GM18867 (cell line): ENCODE measurements at regions not wholly inside any gene's neighbourhood (a gene's known extent, or its start where the extent isn't known, plus 50 kb on each side); places are given as distances from the start of the nearest gene placed in this dataset.

Experiments used
- ATAC-seq: cut with Tn5 transposase; IDR thresholded peaks from one replicate; pipeline ENCODE4 v1.9.1; 2021; ENCODE audit warnings: mild to moderate bottlenecking, moderate library complexity; ENCODE audit not compliant: unreplicated experiment

DNA sequence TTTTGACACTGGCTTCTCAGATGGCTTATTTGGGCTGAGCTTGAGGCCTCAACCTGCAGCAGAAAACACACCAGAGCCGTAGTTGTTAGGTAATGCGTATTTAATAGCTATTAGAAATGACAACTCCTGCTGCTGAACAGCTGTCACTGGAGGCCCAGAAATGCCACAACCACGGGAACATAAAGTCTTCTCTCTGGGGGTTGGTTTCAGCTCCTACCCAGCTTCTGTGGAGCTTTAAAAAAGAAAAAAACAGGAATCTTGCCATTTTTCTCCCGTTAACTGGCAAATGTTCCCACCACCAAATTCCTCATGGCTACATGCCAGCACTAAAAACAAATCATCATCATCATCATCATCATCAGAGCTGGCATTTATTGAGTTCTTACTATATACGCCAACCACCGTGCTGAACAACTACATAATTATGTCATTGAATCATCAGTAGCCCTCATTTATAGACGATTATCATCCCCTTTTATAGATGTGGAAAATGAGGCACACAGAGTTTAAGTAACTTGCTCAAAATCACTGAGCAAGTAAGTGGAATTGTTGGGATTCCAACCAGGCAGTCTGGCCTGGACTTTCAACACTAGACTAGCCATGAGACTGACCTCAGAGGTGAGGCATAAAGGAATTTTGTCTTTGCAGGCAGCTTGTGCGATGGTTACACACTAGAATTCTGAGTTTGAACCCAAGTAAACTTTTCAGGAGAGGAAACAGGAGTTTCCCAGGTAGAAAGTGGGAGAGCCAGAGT lies 185.3 kb upstream of the WWC1 start:
- no peak for ATAC-seq

DNA sequence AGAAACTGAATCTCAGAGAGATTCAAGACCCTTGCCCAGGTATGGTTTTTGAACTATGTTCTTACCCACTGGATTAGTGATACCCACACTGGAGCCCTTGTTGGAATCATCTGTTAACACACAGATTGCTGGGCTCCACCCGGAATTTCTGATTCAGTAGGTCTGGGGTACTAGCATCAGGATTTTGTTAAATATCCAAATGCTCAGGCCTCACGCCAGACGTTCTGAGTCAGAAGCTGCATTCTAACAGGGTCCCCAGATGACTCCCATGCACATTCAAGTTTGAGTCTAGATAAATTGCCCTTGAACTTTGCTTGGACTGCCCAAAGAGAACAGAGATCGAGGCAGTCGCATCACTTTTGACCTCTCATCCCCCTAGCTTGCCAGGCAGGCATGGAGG lies 182.0 kb upstream of the WWC1 start:
- ATAC-seq, result no peak

DNA sequence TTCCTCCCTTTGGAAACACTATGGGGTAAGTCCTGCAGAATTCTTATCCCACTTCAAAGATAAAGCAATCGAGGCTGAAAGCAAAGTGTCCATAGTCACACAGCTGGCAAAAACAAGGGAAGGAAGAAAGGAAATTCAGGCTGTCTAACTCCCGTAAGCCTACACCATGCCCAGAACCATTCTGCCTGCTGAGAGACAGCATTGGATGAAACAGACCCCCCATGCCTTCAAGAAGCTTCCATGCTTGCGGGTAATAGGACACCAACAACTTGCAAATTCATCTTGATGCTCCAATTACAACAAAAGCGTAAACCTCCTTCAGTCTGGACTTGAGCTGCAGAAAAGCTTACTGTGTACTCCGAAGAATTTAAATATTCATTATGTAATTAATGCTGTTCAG lies 181.1 kb upstream of the WWC1 start:
- ATAC-seq, result no peak

DNA sequence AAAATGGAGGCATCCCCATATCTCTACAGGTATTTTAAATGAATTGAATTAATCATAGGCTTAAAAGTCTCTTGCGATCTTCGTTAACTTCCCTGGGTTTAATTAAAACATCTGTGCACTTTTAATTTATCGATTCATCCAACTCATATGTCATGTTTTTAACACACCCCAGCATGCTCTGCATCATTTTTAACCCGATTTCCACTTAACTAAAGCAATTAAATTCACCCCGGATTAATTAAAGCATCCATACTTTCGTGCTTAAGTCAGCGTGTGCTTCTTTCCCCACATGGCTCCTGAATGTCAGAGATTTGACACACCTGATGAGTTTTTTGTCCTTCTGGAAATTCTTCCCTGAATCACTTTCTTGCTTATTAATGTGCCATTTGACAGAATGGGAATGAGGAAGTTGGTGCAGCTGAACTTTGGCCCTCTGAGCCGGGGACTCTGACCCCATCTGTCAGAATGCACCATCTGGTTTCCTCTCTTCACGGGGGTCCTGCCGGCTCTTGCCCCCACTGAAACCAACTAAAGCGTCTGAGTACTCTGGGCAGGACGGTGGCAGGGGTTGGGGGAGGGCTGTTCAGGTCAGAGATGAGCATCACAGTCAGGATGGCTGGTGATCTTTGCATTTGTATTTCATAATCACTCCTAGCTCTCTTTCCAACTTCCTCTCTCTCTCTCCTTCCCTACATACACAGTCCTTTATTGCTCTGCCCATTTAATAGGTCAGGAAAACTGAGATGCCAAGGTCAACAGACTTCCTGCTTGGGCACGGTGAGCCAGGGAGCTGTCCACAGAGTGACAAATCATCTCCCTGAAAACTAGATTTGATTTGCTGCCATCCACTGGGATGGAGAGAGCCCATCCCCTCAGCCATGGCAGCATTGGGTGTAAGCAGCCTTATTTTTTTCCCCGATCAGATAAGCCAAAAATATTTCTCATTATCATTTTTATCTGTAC lies 180.3 kb upstream of the WWC1 start:
- ATAC-seq, result no peak

DNA sequence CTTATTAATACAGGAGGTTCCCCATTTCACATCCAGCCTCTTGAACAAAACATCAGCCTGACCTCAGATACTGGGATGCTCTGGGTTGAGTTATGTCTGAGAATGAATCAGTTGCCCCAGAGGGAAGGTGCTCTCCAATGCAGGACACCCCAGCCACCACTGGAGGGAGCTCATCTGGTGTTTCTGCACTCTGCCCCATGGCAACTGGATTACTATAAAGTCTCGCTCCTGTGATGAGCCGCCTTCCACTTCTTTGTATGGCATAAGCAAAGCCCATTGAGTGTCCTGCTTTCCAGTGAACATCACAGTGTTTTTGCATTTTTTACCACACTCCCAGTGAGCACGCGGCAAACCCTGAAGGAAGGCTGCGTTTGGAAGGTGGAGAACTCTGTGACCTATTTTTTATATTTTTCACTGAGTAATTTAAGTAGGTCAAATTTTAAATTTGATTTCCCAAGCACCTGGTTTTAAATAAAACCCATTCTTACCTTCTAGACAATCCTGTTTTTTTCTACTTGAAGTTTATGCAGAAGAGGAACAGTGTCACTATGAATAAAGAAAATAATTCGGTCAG lies 176.9 kb upstream of the WWC1 start:
- ATAC-seq, result peak; percentile 98

DNA sequence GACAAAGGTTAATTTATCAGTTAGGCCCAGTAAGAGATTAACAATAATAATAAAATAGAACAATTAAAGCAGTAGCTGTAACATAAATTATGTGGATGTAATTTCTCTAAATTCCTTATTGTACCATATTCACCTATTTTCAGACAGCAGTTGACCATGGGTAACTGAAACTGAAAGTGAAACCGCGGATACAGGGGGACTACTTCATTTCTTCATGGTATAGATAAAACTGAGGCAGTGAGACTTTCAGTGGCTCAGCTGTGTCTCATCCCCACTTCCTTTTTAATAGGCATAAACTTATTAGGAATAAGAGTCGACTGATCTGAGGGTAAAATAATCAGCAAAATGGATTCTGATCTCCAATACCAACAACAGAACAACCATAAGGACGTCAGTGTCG lies 174.0 kb upstream of the WWC1 start:
- ATAC-seq, result no peak

DNA sequence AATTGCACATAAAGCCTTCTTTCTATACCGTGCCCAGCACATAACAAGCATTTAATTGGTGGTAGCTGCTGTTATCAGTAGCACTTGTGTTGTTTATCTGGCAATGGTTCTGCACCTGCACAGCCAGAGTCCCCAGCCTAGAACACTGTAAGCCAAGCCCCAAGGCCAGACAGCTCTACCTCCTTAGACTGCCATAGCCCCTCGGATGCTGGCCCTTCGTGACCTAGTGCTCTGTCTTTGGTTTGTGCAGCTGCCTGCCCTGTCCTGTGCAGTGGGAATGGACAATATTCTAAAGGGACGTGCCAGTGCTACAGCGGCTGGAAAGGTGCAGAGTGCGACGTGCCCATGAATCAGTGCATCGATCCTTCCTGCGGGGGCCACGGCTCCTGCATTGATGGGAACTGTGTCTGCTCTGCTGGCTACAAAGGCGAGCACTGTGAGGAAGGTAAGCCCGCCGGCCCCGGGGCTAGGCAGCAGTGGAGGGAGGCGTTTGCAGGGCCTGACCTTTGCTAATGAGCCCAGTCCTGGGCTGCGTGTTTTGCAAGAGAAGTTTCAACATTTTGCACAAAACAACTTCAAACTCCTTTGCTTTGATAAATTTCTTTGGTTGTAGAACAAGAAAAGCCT lies 173.3 kb upstream of the WWC1 start:
- ATAC-seq, result no peak

DNA sequence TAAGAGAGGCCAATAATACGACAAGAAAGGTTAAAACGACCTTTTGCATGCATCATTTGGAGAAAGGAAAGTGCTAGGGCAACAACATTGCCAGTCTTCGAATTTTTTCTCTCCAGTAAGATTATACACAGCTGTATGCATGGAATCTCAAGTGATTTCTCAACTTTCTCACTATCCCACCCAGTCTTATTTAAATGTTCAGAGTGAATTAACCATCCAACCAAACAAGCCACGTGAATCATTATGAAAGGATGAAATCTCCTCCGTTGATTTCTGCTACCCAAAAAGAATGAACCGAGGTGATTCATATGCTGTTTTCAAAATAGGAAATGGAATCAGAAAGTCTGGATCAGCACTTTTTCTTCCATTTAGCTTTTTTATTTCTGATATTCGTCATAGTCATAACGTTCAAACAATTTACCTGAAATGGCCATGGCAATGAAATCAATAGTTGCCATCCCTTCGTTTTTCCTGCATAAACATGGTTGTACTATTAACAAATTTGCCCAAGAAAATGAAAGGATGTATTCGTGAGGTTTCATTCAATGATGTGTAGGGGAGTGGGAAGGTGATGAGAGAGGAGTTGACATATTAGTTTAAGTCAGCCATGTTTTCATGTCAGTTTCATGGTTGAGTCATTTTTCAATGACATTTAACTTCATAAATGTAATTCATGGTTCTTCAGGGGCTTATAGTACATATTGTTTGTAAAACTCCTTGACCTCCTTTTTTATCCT lies 170.9 kb upstream of the WWC1 start:
- ATAC-seq, result no peak

DNA sequence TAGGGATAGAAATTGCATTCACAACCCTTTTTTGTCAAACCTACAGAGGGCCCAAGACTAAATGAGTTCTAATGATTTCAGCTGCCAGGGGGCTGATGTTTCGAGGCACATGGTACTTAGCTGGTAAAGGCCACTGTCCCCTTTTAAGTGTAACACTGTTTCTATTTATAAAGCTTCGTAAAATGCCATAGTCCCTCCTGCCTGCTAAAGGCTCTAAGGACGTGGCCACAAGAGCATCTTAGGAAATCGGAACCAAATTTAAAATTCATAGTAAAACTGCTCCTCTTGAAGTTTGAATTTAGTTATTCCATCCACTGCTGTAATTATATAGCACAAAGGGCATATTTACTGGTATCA lies 170.3 kb upstream of the WWC1 start:
- no peak for ATAC-seq

DNA sequence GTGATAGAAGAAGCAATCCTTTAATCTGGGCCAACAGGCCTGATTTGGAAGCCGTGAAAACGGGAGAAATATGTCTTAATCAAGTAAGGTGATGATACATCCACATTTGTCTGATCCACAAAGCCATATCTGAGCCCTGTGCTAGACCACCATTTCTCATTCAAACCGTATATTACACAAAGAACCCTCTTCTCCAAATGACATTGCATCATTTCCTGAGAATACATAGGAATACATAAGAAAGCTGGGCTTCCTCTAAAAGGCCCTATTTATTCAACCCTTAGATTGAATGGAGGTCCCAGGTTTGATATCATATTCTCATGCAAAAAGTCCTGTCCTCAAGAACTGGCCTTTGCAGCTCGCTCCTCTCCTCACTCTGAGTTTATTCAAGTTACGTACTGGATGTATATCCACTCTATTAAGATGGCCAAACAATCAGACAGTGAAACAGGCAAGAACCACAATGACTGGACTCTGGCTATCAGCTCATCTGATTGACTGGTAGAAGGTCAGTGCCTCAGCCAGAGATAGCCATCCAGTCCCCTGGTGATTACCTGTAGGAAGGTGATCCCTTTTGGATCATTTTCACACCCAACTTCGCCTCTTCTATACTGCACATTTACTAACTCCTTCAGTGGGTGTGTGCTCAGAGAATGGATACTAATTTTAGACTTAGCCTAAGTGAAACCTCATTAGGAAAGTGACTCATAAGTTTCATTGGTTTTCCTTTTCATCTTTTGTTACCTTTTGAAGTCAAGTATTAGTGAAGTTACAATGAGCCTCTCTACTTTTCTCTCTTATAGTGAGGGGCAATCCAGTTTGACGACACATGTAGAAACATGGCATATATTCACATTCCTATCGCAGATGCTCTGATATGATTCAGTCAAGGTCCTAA lies 167.6 kb upstream of the WWC1 start:
- peak; percentile 90 for ATAC-seq

DNA sequence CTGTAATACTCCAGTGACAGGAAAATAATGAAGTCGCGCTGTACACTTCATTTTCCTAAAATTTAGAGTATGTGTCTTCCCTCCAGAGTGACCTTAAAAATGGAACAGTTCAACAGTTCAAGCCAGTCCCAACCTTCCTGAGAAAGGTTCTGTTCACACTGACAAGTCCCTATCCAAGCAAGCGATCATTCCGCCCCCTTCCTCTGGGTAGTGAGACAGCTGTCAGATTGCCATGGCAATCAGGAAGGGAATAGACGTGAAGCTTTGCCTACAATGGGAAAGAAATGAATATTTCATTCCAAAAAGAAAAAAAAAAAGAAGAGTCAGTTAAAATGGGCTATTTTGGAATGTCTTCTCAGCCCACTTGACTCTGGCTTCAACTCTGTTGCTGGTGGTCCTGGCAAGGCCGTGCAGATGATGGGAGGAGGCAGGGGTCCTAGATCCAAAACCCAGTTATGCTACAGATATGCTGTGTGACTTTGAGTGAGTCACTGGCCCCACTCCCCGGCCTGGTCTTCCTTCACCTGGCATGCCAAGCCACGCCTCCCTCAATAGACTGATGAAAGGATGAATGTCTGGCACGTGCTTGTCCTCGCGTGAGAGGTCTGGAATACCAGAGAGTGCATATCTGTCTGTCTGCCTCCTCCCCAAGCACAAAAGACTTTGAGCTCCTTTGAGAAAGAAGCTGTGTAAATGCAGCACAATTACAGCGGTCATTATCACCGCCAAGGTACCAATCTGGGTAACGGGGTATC lies 165.8 kb upstream of the WWC1 start:
- ATAC-seq, result no peak

DNA sequence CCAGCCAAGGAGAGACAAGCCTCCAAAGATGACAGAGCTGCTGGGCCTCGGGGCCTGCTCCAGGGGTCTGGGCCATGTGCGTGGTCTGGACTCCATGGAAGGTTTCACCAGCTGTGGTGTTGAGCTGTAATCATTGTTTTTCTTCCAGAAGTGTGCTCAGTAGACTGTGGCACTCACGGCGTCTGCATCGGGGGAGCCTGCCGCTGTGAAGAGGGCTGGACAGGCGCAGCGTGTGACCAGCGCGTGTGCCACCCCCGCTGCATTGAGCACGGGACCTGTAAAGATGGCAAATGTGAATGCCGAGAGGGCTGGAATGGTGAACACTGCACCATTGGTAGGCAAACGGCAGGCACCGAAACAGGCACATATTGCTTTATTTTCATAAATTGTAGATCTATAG lies 164.8 kb upstream of the WWC1 start:
- no peak for ATAC-seq

DNA sequence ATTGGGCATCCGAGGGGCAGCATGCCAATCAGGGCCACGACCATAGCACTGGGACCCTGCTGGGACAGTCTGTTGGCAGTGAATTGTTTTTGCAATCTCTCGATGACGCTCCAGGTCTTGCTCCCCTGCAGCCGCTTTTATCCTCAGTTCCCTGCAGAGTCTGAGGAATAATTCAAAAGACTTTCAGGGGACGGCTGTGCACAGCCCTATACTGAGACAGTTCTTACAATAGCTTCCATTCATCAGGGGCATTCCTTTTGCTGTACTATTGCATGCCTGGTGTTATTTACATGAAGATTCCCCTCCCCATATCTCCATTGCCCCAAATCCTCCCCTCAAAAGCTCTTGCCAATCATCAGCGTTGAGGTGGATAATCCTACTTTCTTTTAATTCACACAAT lies 163.3 kb upstream of the WWC1 start:
- no peak for ATAC-seq

DNA sequence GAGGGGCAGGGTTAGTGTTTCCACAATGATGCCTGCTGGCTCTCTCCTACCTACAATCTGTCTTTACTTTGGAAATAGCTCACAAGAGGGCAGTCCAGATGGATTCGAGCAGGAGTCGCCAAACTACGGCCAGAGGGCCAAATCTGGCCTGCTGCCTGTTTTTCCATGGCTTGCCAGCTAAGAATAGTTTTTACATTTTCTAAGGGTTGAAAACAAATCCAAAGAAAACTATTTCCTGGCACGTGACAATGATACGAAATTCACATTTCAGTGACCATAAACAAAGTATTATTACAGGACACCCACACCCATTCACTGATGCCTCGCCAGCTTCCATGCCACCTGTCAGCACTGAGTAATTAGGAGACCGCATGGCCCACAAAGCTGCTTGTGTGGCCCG lies 162.9 kb upstream of the WWC1 start:
- no peak for ATAC-seq

DNA sequence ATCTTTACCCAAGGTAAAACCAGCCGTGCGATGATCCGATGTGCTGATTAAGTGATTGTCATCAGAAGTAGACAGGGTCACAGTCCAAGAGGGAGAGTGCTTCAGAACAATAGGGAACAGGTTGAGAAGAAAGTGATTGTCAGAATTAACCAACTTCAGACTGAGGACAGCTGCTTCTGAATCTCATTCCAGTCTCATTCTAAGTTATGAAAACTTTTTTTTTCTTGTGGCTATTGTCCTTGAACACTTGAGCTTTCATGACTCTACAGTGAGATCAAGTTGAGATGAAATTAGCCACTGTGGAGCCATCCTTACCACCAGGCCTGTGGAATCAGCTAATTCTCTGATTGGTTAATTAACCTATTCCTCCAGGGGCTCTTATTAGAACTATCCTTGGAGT lies 159.9 kb upstream of the WWC1 start:
- no peak for ATAC-seq

DNA sequence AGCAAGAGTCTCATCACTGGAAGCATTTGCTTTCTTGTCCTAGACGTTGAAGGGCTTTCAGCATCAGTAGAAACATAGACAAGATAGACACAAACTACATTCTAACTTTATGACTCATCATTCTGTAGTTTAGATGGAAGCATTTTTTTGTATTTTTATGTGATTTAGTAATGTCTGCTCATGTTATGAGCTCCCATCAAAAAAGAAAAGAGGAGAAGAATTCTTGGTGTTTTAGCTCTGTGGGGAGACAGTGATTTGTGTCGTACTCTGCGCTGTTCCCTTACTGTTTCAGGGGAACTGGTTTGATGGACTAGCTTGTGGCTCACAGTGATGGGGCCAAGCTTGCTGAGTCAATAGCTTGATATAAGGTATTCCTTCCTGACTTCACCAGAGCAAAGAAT lies 159.2 kb upstream of the WWC1 start:
- no peak for ATAC-seq

DNA sequence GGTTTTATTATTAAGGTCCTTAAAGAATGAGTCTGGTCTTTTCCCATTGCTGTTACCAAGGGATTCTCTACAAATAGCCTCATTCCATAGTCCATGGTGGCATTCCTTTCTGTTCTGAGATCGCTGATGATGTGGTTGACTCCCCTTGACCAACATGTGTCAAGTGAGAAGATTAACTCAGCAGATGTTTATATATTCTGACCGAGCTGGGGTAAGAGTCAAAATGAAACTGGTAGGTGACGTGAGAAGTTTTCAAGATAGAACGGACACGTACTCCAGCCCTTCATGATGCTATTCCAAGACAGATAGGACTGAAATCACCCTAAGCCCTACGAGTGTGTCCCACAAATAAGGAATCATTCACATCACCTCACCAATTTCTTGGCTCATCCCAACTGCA lies 155.5 kb upstream of the WWC1 start:
- ATAC-seq, result peak; percentile 98

DNA sequence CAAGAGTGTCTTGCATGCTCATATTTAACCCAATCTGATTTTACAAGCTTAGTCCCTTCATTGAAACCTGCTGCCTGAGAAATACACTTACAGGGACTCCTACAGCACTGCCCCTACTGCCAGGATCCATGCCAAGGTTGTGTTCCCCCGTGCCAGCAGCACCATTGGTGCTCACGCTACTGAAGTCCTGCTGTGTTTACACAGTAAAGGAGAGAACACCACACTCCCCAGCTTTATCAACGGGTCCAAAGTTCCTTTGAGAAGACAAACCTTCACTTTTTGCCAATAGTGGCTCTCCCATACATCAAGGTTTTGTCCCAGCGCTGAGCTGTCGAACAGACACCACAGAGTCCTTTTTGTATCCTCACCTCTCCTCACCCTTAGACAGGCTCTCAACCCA lies 155.1 kb upstream of the WWC1 start:
- ATAC-seq, result peak; percentile 6

DNA sequence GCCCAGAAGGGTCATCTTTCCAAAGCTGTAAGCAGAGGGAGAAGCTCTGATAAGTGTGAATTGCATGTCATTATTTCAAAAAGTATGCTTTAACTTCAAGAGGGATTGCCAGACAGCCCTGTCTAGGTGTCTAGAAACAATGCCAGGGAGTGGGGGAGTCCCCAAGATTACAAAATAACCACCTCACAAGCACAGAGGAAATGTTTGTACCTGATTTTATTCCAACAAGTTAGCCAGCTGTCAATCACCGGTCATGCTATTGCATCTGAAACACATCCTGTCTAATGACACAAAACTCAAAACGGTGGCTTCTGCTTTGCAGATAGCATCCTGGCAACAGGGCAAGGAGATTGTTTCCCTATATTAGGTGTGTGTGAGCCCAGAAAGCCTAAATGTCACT lies 154.2 kb upstream of the WWC1 start:
- ATAC-seq, result peak; percentile 42
